ENCODE measurements at regions not wholly inside any gene's neighbourhood (a gene's known extent, or its start where the extent isn't known, plus 50 kb on each side); places are given as distances from the start of the nearest gene placed in this dataset.

- H2AK5ac ChIP-seq (ENCODE audit: low read depth, low read length) = no peak overlapping the region
- H3K79me2 ChIP-seq (ENCODE audit: control insufficient read depth in 1 of 2, insufficient read depth in 2 of 2, low read length in 2 of 2) = no peaks in the 10 kb centered on the region
- no peak overlapping the region for H3K14ac ChIP-seq (ENCODE audit: insufficient read length)
- no peak overlapping the region for H3K27ac ChIP-seq (ENCODE audit: low read depth, low read length)
- no peak for FAIRE-seq
- no peaks in the 10 kb centered on the region for H3K23me2 ChIP-seq (ENCODE audit: low read depth, low read length)
- H3K4me2 ChIP-seq (ENCODE audit: insufficient read depth in 1 of 2, low read depth in 2 of 2, low read length in 2 of 2) = no peak overlapping the region
- no peak overlapping the region for H4K91ac ChIP-seq (replicated peaks; ENCODE audit: insufficient read length, low read length)
- no peak overlapping the region for H2BK5ac ChIP-seq (ENCODE audit: low read depth, low read length)
- no peak overlapping the region for H3K4ac ChIP-seq (replicated peaks; ENCODE audit: insufficient read length, low read depth, low read length)
- WGBS, 2 experiments (ENCODE audit: extremely low coverage in 1 of 2, insufficient coverage in 1 of 2, insufficient read length in 1 of 2, insufficient replicate concordance in 2 of 2, low coverage in 1 of 2, low lambda C conversion rate in 2 of 2, missing lambda C conversion rate in 1 of 2) = 75% methylated on average over 1 of the region's 1 CpG; no CpG with 5 or more reads in 1 of the 2 experiments
- ChIA-PET POLR2A (ENCODE audit: partially characterized antibody) (no interaction called here), CTCF (ENCODE audit: partially characterized antibody) (interaction anchor here (0.7 kb wide), 1 partner anchor 36 kb away, joined by 3 read pairs; no protein-coding TSS in a partner anchor)
- no peak for TF ChIP-seq NRF1 (IDR thresholded peaks at IDR 0.05; ENCODE audit: low read depth, low read length)
- TF ChIP-seq, protein P1, sequence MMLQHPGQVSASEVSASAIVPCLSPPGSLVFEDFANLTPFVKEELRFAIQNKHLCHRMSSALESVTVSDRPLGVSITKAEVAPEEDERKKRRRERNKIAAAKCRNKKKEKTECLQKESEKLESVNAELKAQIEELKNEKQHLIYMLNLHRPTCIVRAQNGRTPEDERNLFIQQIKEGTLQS (IDR thresholded peaks at IDR 0.05; ENCODE audit: insufficient read depth, low read depth, low read length) = no peak
- no peak for TF ChIP-seq GTF2F1 (IDR thresholded peaks at IDR 0.05; ENCODE audit: borderline replicate concordance, low read depth, low read length)
- no peak for TF ChIP-seq EP300 (IDR thresholded peaks at IDR 0.05; ENCODE audit: borderline replicate concordance in 1 of 2, low read depth in 2 of 2, low read length in 2 of 2)
- no peak for TF ChIP-seq USF2 (IDR thresholded peaks at IDR 0.05; ENCODE audit: low read length)
- TF ChIP-seq TAF1 (IDR thresholded peaks at IDR 0.05; ENCODE audit: low read depth, low read length) = no peak
- TF ChIP-seq BRCA1 (IDR thresholded peaks at IDR 0.05; ENCODE audit: low read depth, low read length) = no peak
- TF ChIP-seq ASH2L (IDR thresholded peaks at IDR 0.05; ENCODE audit: low read length) = no peak
- no peak for TF ChIP-seq SIN3A (conservative IDR thresholded peaks at IDR 0.05 in 1 of 2, IDR thresholded peaks at IDR 0.05 in 1 of 2; ENCODE audit: low read depth in 1 of 2, low read length in 2 of 2)
- no peak for TF ChIP-seq JUN (IDR thresholded peaks at IDR 0.05; ENCODE audit: low read depth, low read length)
- no peak for TF ChIP-seq CBX5 (IDR thresholded peaks at IDR 0.05; ENCODE audit: low read depth, low read length)
- no peak overlapping the region for H2BK15ac ChIP-seq (ENCODE audit: low read length)
- H3K18ac ChIP-seq (ENCODE audit: extremely low read depth, low read length) = no peak overlapping the region
- no peak overlapping the region for H3K4me3 ChIP-seq (ENCODE audit: extremely low read depth in 1 of 4, insufficient read depth in 2 of 4, low read depth in 3 of 4, low read length in 4 of 4)
- H3K9me3 ChIP-seq (ENCODE audit: insufficient read depth in 2 of 2, low read depth in 1 of 2, low read length in 1 of 2) = no peaks in the 10 kb centered on the region
- H3K4me1 ChIP-seq (replicated peaks in 1 of 4; ENCODE audit: control insufficient read depth in 3 of 4, insufficient read depth in 4 of 4, low read length in 3 of 4) = peaks cover 0 to 8% (median 3%) of the 10 kb centered on the region in 4 experiments; a peak in 4 of 7 replicates
- H2BK120ac ChIP-seq (replicated peaks; ENCODE audit: low read depth, low read length) = no peak overlapping the region
- H2AFZ ChIP-seq (ENCODE audit: low read length) = no peak overlapping the region
- H3K79me1 ChIP-seq (ENCODE audit: low read depth, low read length) = no peaks in the 10 kb centered on the region
- H3K27me3 ChIP-seq (replicated peaks in 1 of 4; ENCODE audit: control insufficient read depth in 3 of 4, extremely low read depth in 1 of 4, insufficient read depth in 3 of 4, low read length in 3 of 4) = no peaks in the 10 kb centered on the region
- H3K56ac ChIP-seq (replicated peaks; ENCODE audit: insufficient read length, low read depth, low read length) = no peak overlapping the region
- H4K8ac ChIP-seq (ENCODE audit: extremely low read depth, insufficient read depth, low read length) = no peak overlapping the region
- no peaks in the 10 kb centered on the region for H4K20me1 ChIP-seq (replicated peaks in 1 of 2; ENCODE audit: control insufficient read depth in 1 of 2, insufficient read depth in 2 of 2, low read length in 2 of 2)
- no peak overlapping the region for H4K5ac ChIP-seq (ENCODE audit: insufficient read length, low read depth, low read length)
- no peaks in the 10 kb centered on the region for H3K36me3 ChIP-seq (ENCODE audit: control insufficient read depth in 2 of 4, insufficient read depth in 4 of 4, low read length in 3 of 4)
- DNase-seq (ENCODE audit: low read depth in 1 of 2, low spot score in 2 of 2) = no peak
- H3K23ac ChIP-seq (ENCODE audit: insufficient read length) = no peak overlapping the region
- H2BK12ac ChIP-seq (ENCODE audit: low read depth, low read length) = no peak overlapping the region
- no peak overlapping the region for H2BK20ac ChIP-seq (ENCODE audit: low read length)
- no peak overlapping the region for H3K9ac ChIP-seq (replicated peaks in 1 of 4; ENCODE audit: extremely low read depth in 1 of 4, low read depth in 3 of 4, low read length in 3 of 4)
Observed at GRCh38 chr2:173652311-173652710, 297.6 kb downstream of the CDCA7 start.
